SK-N-SH (cell line): ENCODE measurements at regions not wholly inside any gene's neighbourhood (a gene's known extent, or its start where the extent isn't known, plus 50 kb on each side); places are given as distances from the start of the nearest gene placed in this dataset.

ENCODE experiments used
- CHD2 ChIP-seq: fragments of 150-350 bp; IDR thresholded peaks from 2 replicates; pipeline ENCODE4 v1.6.1; 2018; ENCODE audit warnings: low read length; ENCODE audit not compliant: partially characterized antibody
- CTCF ChIP-seq: fragments of 200-600 bp; sonication (generic); IDR thresholded peaks from 2 replicates; pipeline ENCODE4 v1.6.1; 2017; ENCODE audit warnings: antibody characterized with exemption, mild to moderate bottlenecking, moderate library complexity
- EP300 ChIP-seq, 2 experiments: IDR thresholded peaks; 2 replicates each; pipeline versions ENCODE4 v1.4.0 to v1.6.1; 2012; ENCODE audit warnings: borderline replicate concordance in 1 of 2, low read depth in 1 of 2, low read length in 1 of 2
- FOSL2 ChIP-seq: IDR thresholded peaks from 2 replicates; pipeline ENCODE4 v1.4.0; 2012; ENCODE audit warnings: low read depth, mild to moderate bottlenecking, moderate library complexity, borderline replicate concordance
- JUND ChIP-seq: IDR thresholded peaks from 2 replicates; pipeline ENCODE4 v1.4.0; 2012
- MAX ChIP-seq: IDR thresholded peaks from 2 replicates; pipeline ENCODE4 v1.4.0; 2012; ENCODE audit warnings: low read depth
- PBX3 ChIP-seq: IDR thresholded peaks from 2 replicates; pipeline ENCODE4; 2012
- POLR2AphosphoS5 ChIP-seq: IDR thresholded peaks from 2 replicates; pipeline ENCODE4 v1.6.1; 2012; ENCODE audit warnings: low read depth, low read length
- RAD21 ChIP-seq: IDR thresholded peaks from 2 replicates; pipeline ENCODE4 v1.6.1; 2012; ENCODE audit warnings: mild to moderate bottlenecking, low read length
- RFX5 ChIP-seq: IDR thresholded peaks from 2 replicates; pipeline ENCODE4 v1.6.1; 2012; ENCODE audit warnings: mild to moderate bottlenecking, improper control_type of control experiment, low read length
- RXRA ChIP-seq: IDR thresholded peaks from 2 replicates; pipeline ENCODE4 v1.4.0; 2012; ENCODE audit warnings: low read depth, mild to moderate bottlenecking, borderline replicate concordance
- TAF1 ChIP-seq: IDR thresholded peaks from 2 replicates; pipeline ENCODE4 v1.6.1; 2012; ENCODE audit warnings: low read depth, mild to moderate bottlenecking, low read length, moderate library complexity, borderline replicate concordance
- USF2 ChIP-seq: fragments of 150-350 bp; IDR thresholded peaks from 2 replicates; pipeline ENCODE4 v1.6.1; 2017; ENCODE audit warnings: antibody characterized with exemption, low read length, low read depth, borderline replicate concordance

GRCh38 chr17:77482375-77483127 lies 341.8 kb downstream of the SEC14L1 start:
- TF ChIP-seq CTCF (no peak), TAF1 (no peak), RXRA (no peak), RAD21 (no peak), PBX3 (no peak), POLR2AphosphoS5 (no peak), EP300 (IDR thresholded peaks at IDR 0.05; ENCODE audit: borderline replicate concordance in 1 of 2, low read depth in 1 of 2, low read length in 1 of 2) (no peak), JUND (no peak), USF2 (no peak), FOSL2 (no peak), MAX (no peak), RFX5 (no peak), CHD2 (no peak)
